ENCODE measurements at regions not wholly inside any gene's neighbourhood (a gene's known extent, or its start where the extent isn't known, plus 50 kb on each side); places are given as distances from the start of the nearest gene placed in this dataset.

- Mint-ChIP-seq H3K27me3 (ENCODE audit: low read depth in 2 of 2) (no peaks in the 10 kb centered on the region), H3K27ac (no peak overlapping the region), H3K36me3 (no peaks in the 10 kb centered on the region), H3K4me1 (no peaks in the 10 kb centered on the region), H3K4me3 (no peak overlapping the region), H3K9me3 (peaks cover 4 to 10% of the 10 kb centered on the region in 2 donors)
- no peak overlapping the region for H3K27ac ChIP-seq (ENCODE audit: low read length)
- no peak for DNase-seq
- H3K4me3 ChIP-seq (ENCODE audit: low read length) = no peak overlapping the region
- no peaks in the 10 kb centered on the region for H3K9me3 ChIP-seq (ENCODE audit: control insufficient read depth, insufficient read depth, low read length)
- intact Hi-C loops (cut with micrococcal nuclease) = no loop called here
- no peak for ATAC-seq
- H3K4me1 ChIP-seq (ENCODE audit: control insufficient read depth, insufficient read depth, low read length) = no peaks in the 10 kb centered on the region
- no peak for TF ChIP-seq CTCF (IDR thresholded peaks at IDR 0.05)
- no peaks in the 10 kb centered on the region for H3K27me3 ChIP-seq (ENCODE audit: control insufficient read depth, insufficient read depth, low read length)
- H3K36me3 ChIP-seq (ENCODE audit: control insufficient read depth, insufficient read depth, low read length) = no peaks in the 10 kb centered on the region
Measured at GRCh38 chr4:174058846-174059245, 224.6 kb downstream of the FBXO8 start.

DNA sequence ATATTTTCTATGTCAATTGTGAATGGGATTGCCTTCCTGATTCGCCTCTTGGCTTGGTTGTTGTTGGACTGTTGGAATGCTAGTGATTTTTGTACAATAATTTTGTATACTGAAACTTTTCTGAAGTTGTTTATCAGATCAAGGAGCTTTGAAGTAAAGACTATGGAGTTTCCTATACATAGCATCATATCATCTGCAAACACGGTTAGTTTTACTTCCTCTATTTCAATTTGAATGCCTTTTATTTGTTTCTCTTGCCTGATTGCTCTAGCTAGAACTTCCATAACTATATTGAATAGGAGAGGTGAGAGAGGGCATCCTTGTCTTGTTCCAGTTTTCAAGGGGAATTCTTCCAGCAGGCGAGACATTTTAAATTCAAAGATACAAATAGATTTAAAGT lies 226.5 kb downstream of the FBXO8 start:
- no peak for DNase-seq
- H3K36me3 Mint-ChIP-seq = no peaks in the 10 kb centered on the region
- no peak for ATAC-seq
- no peaks in the 10 kb centered on the region for H3K27me3 Mint-ChIP-seq (ENCODE audit: low read depth in 2 of 2)
- no peaks in the 10 kb centered on the region for H3K4me1 Mint-ChIP-seq
- H3K27me3 ChIP-seq (ENCODE audit: control insufficient read depth, insufficient read depth, low read length) = no peaks in the 10 kb centered on the region
- H3K4me3 ChIP-seq (ENCODE audit: low read length) = no peak overlapping the region
- no peak overlapping the region for H3K27ac Mint-ChIP-seq
- no peaks in the 10 kb centered on the region for H3K4me1 ChIP-seq (ENCODE audit: control insufficient read depth, insufficient read depth, low read length)
- no peak overlapping the region for H3K4me3 Mint-ChIP-seq
- intact Hi-C loops (cut with micrococcal nuclease) = no loop called here
- no peaks in the 10 kb centered on the region for H3K9me3 ChIP-seq (ENCODE audit: control insufficient read depth, insufficient read depth, low read length)
- no peak for TF ChIP-seq CTCF (IDR thresholded peaks at IDR 0.05)
- H3K36me3 ChIP-seq (ENCODE audit: control insufficient read depth, insufficient read depth, low read length) = no peaks in the 10 kb centered on the region
- WGBS (ENCODE audit: insufficient coverage) = no CpG with 5 or more reads among the region's 3 CpGs
- H3K9me3 Mint-ChIP-seq = peaks cover 7 to 10% of the 10 kb centered on the region in 2 donors
- no peak overlapping the region for H3K27ac ChIP-seq (ENCODE audit: low read length)

DNA sequence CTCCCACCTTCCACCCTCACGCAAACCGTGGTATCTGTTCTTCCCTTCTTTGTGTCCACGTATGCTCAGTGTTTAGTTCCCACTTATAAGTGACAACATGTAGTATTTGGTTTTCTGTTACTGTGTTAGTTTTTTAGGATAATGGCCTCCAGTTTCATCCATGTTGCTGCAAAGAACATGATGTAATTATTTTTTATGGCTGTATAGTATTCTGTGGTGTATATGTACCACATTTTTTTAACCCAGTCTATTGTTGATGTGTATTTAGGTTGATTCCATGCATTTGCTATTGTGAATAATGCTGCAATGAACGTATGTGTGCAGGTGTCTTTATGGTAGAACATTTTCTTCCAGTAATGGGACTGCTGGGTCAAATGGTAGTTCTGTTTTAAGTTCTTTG lies 228.1 kb downstream of the FBXO8 start:
- H3K27ac ChIP-seq (ENCODE audit: low read length) = no peak overlapping the region
- 49% methylated on average over 3 of the region's 4 CpGs for WGBS (ENCODE audit: insufficient coverage)
- Mint-ChIP-seq H3K36me3 (no peaks in the 10 kb centered on the region), H3K4me1 (no peaks in the 10 kb centered on the region), H3K27me3 (ENCODE audit: low read depth in 2 of 2) (no peaks in the 10 kb centered on the region), H3K9me3 (peaks cover 5 to 7% of the 10 kb centered on the region in 2 donors), H3K27ac (no peak overlapping the region), H3K4me3 (no peak overlapping the region)
- H3K4me3 ChIP-seq (ENCODE audit: low read length) = no peak overlapping the region
- no peak for ATAC-seq
- no peaks in the 10 kb centered on the region for H3K4me1 ChIP-seq (ENCODE audit: control insufficient read depth, insufficient read depth, low read length)
- intact Hi-C loops (cut with micrococcal nuclease) = no loop called here
- no peak for TF ChIP-seq CTCF (IDR thresholded peaks at IDR 0.05)
- no peak for DNase-seq
- no peaks in the 10 kb centered on the region for H3K27me3 ChIP-seq (ENCODE audit: control insufficient read depth, insufficient read depth, low read length)
- no peaks in the 10 kb centered on the region for H3K9me3 ChIP-seq (ENCODE audit: control insufficient read depth, insufficient read depth, low read length)
- no peaks in the 10 kb centered on the region for H3K36me3 ChIP-seq (ENCODE audit: control insufficient read depth, insufficient read depth, low read length)

DNA sequence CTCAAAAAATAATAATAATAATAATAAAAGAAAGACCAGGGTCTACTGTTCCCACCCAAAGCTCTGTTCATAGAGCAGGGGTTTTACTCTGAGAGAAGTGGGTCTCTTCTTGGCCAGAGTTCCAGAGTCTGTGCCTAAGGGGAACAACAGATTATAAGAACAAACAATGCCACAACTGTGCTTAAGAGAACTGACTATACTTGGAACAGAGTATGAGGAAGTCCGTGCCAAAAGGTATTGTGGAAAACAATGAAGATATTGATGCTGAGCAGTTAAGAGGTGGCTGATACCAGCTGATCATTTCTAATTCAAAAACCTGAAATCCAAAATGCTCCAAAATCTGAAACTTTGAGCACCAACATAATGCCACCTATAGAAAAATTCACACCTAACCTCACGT lies 229.6 kb downstream of the FBXO8 start:
- TF ChIP-seq CTCF (IDR thresholded peaks at IDR 0.05) = no peak

More for the DNA sequence above, 229.6 kb downstream of the FBXO8 start:
- Mint-ChIP-seq H3K27me3 (ENCODE audit: low read depth in 2 of 2) (no peaks in the 10 kb centered on the region), H3K4me1 (no peaks in the 10 kb centered on the region), H3K36me3 (no peaks in the 10 kb centered on the region), H3K9me3 (peaks cover 5 to 7% of the 10 kb centered on the region in 2 donors), H3K4me3 (no peak overlapping the region), H3K27ac (no peak overlapping the region)
- no peak overlapping the region for H3K27ac ChIP-seq (ENCODE audit: low read length)
- H3K27me3 ChIP-seq (ENCODE audit: control insufficient read depth, insufficient read depth, low read length) = no peaks in the 10 kb centered on the region
- no peak for DNase-seq
- intact Hi-C loops (cut with micrococcal nuclease) = no loop called here
- H3K36me3 ChIP-seq (ENCODE audit: control insufficient read depth, insufficient read depth, low read length) = no peaks in the 10 kb centered on the region
- H3K9me3 ChIP-seq (ENCODE audit: control insufficient read depth, insufficient read depth, low read length) = no peaks in the 10 kb centered on the region
- ATAC-seq = no peak
- H3K4me1 ChIP-seq (ENCODE audit: control insufficient read depth, insufficient read depth, low read length) = no peaks in the 10 kb centered on the region
- no peak overlapping the region for H3K4me3 ChIP-seq (ENCODE audit: low read length)
- WGBS (ENCODE audit: insufficient coverage) = 83% methylated on average over 1 of the region's 2 CpGs
